Chondrocyte (in vitro differentiated cells): ENCODE measurements at regions not wholly inside any gene's neighbourhood (a gene's known extent, or its start where the extent isn't known, plus 50 kb on each side); places are given as distances from the start of the nearest gene placed in this dataset.

Experiments used
- DNase-seq: peaks from one replicate; pipeline ENCODE4 v3.0.0; 2021; ENCODE audit warnings: mixed read lengths, low spot score
- H3K27ac Mint-ChIP-seq: one replicate; pipeline ENCODE4 v1.8.0; 2021; ENCODE audit warnings: mild to moderate bottlenecking, moderate library complexity, mixed read lengths; ENCODE audit not compliant: unreplicated experiment
- H3K27me3 Mint-ChIP-seq: 2 replicates; pipeline ENCODE4 v1.8.0; 2021; ENCODE audit warnings: low read depth, mixed read lengths
- H3K36me3 Mint-ChIP-seq: 2 replicates; pipeline ENCODE4 v1.8.0; 2021; ENCODE audit warnings: low read depth, mixed read lengths
- H3K4me1 Mint-ChIP-seq: 2 replicates; pipeline ENCODE4 v1.8.0; 2021; ENCODE audit warnings: low read depth, mild to moderate bottlenecking, mixed read lengths
- H3K4me3 Mint-ChIP-seq: one replicate; pipeline ENCODE4 v1.8.0; 2021; ENCODE audit warnings: mild to moderate bottlenecking, moderate library complexity, mixed read lengths; ENCODE audit not compliant: unreplicated experiment
- H3K9me3 Mint-ChIP-seq: 2 replicates; pipeline ENCODE4 v1.8.0; 2021; ENCODE audit warnings: low read depth, mixed read lengths
- TF ChIP-seq, protein P1 (sequence below): fragments of 200-600 bp; sonication (generic); IDR thresholded peaks from 2 replicates; pipeline ENCODE4 v1.5.0; 2021; ENCODE audit warnings: antibody characterized with exemption, mild to moderate bottlenecking, moderate library complexity

DNA sequence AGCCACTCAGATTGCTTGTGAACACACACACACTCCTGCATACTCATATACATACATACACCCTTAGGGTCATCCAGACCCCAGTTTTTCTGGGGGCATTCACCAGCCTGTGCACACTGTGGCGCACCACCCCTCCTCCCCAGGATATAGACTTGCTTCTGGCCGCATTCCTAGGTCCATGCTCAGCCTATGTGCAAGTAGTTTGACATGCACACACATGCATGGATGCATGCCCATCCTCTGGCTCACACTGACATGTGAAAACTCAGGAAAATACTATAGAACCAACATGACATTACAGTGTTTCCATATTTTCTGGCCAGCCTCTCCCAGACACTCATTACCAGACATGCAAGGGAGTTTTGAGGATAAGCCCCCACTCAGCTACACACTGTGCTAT lies 79.3 kb upstream of the POLG start:
- Mint-ChIP-seq H3K27me3 (peaks cover 80% of the 10 kb centered on the region), H3K4me3 (no peak overlapping the region), H3K4me1 (peaks cover 4% of the 10 kb centered on the region), H3K9me3 (no peaks in the 10 kb centered on the region), H3K36me3 (peaks cover under 1% of the 10 kb centered on the region), H3K27ac (no peak overlapping the region)
- TF ChIP-seq, protein P1, sequence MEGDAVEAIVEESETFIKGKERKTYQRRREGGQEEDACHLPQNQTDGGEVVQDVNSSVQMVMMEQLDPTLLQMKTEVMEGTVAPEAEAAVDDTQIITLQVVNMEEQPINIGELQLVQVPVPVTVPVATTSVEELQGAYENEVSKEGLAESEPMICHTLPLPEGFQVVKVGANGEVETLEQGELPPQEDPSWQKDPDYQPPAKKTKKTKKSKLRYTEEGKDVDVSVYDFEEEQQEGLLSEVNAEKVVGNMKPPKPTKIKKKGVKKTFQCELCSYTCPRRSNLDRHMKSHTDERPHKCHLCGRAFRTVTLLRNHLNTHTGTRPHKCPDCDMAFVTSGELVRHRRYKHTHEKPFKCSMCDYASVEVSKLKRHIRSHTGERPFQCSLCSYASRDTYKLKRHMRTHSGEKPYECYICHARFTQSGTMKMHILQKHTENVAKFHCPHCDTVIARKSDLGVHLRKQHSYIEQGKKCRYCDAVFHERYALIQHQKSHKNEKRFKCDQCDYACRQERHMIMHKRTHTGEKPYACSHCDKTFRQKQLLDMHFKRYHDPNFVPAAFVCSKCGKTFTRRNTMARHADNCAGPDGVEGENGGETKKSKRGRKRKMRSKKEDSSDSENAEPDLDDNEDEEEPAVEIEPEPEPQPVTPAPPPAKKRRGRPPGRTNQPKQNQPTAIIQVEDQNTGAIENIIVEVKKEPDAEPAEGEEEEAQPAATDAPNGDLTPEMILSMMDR, result no peak
- no peak for DNase-seq

DNA sequence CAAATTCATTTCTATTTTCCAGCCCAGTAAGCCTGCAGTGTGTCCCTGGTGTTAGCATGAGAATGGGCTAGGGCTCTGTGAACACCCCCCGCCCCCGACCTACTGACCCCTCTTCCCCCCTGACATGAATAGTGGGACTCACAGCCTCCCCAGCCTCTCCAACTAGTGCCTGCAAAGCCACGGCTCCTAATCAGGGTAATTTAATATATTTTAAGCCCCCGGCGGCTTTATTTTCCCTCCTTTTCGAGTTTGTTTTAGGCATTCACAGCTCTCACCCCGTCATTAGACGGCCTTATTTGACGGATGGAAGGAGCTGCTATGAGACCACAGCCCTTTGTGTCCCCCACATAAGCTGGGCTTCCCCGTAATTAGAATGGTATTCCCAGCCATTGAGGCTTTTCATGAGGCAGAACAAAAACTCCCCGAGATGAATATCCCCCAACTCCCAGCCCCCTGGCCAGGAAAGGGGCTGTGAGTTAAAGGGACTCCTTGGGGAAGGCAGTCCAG lies 78.3 kb upstream of the POLG start:
- no peaks in the 10 kb centered on the region for H3K9me3 Mint-ChIP-seq
- H3K4me3 Mint-ChIP-seq, result no peak overlapping the region
- H3K27me3 Mint-ChIP-seq, result peaks cover 87% of the 10 kb centered on the region
- no peak overlapping the region for H3K27ac Mint-ChIP-seq
- DNase-seq, result no peak
- H3K36me3 Mint-ChIP-seq, result peaks cover 1% of the 10 kb centered on the region
- peaks cover 8% of the 10 kb centered on the region for H3K4me1 Mint-ChIP-seq
- TF ChIP-seq, protein P1, result no peak

DNA sequence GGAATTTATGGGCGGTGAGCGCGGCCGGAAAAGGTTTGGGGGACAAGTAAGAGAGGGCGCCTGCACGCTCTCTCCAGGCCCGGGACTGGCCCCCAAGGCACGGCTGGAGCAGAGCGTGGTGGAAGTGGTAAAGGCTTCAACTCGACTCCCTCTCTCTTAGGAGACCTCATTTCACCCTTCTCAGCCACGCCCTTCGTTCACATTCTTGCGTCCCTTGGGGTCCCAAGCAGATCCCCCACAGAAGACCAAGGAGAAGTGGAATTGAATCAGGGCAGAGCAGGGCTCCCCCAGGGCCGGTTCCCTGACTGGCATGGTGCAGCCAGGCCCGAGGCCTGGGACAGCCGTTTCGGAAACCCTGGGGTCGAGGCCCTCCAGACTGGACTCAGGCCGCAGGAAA lies 75.4 kb upstream of the POLG start:
- peaks cover 20% of the 10 kb centered on the region for H3K4me1 Mint-ChIP-seq
- H3K4me3 Mint-ChIP-seq, result no peak overlapping the region
- peaks cover 90% of the 10 kb centered on the region for H3K27me3 Mint-ChIP-seq
- peaks cover 1% of the 10 kb centered on the region for H3K36me3 Mint-ChIP-seq
- H3K27ac Mint-ChIP-seq, result no peak overlapping the region
- TF ChIP-seq, protein P1, result no peak
- DNase-seq, result no peak
- no peaks in the 10 kb centered on the region for H3K9me3 Mint-ChIP-seq

DNA sequence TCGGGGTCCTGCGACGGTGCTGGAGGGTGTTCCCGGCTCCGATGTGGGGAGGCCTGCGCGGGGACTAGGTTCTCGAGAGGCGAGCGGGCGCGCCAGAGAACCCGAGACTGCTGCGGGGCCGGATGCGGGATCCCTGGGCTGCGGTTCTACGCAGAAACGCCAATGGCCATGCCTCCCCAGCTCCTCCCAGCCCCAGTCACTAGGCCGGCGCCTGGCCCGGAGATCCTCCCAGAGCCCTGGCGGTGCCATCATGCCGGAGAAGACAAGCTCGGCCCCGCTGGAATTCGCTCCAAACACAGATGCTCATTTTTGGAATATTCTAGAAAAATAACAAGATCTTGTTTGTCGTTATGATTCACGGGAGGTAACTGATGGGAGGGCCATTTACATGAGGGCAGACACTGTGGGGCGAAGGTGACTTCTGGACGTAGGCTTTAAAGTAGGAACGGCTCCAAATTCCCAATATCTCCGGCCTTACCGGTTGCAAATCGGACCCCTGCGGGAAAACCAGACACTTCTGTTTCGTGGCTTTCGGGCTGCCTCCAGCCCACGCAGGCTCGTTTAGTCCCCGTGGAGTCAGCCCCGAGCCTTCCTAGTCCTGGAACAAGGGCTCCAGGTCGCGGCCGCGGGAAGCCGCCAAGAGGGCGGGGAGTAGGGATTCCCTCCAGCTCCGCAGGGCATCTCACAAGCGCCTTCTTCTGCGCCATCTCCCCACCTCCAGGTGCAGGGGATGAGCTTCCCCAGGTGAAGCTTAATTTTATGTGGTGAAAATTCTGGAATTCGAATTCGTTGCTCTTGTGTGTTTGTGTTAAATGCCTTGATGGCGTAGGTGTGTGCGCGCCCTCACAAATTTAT lies 74.8 kb upstream of the POLG start:
- no peak for DNase-seq
- Mint-ChIP-seq H3K4me3 (peak overlapping the region; percentile 6), H3K4me1 (peaks cover 20% of the 10 kb centered on the region), H3K27me3 (peaks cover 92% of the 10 kb centered on the region), H3K36me3 (peaks cover 1% of the 10 kb centered on the region), H3K9me3 (no peaks in the 10 kb centered on the region), H3K27ac (no peak overlapping the region)
- TF ChIP-seq, protein P1, result no peak

DNA sequence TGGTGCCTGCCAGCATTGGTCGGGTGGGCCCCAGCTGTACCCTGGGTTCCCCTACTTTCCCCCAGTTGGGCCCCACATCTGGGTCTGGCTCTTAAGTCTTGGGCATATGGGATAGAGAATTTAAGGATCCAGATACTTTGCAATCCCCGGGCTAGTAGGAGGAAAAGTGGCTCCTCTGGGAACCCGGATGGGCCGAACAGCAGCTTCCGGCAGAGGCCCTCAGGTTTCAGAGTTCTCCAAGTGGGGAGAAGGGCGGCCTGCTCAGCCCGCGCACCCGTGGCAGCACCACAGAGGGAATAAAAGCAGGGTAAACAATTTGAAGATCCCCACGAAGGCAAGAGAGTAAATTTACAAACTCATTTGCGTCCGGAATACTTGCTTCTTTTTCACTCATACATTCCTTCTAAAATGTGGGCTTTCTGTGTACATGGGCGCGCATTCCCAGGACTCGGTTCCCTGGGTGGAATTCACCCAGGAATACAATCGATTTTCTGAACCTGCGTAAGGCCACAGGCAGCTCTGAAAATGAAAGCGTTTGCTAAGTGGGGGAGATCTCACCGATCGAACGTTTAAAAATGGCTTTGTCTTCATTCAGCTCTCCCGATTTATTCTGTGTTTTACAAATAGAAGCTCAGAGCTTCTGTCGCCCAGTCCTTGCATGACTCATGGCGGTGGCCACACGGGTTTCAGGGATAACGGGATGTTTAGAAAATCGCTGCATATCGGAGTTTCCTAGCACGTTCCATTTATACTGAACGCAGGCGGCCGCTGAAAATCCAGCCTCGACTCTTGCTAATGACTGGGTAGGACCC lies 74.0 kb upstream of the POLG start:
- Mint-ChIP-seq H3K9me3 (no peaks in the 10 kb centered on the region), H3K27ac (no peak overlapping the region), H3K27me3 (peaks cover 92% of the 10 kb centered on the region), H3K4me3 (peak overlapping the region; percentile 6), H3K4me1 (peaks cover 20% of the 10 kb centered on the region), H3K36me3 (peaks cover 1% of the 10 kb centered on the region)
- no peak for DNase-seq
- TF ChIP-seq, protein P1, result no peak
